NCI-H1436 treated with DMSO at 0.1 percent for 48 hours (cell line): ENCODE measurements at regions not wholly inside any gene's neighbourhood (a gene's known extent, or its start where the extent isn't known, plus 50 kb on each side); places are given as distances from the start of the nearest gene placed in this dataset.
"Not testable (repeated sequence)": the region's sequence is repeated elsewhere in the genome, so short reads cannot be mapped to it uniquely, and the experiment has no call there.

Experiments
- DNase-seq: peaks from one replicate; lab custom pipeline; 2025; lab: John Stamatoyannopoulos, UW

DNA sequence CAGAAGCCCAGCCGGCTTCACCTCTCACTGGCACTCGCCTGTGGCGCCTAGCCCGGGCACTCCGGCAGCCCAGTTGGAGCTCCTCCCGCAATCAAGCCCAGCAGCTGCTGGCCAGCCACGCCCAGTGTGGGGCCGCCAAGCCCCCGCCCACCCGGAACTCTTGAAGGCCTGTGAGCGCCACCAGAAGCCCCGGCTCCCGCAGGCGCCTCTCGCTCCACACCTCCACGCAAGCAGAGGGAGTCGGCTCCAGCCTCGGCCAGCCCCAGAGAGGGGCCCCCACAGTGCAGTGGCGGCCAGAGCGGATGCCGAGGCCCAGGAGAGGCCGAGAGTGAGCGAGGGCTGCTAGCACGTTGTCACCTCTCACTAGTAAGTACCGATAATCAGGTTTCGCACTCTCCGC, 240.7 kb downstream of the TFEC start:
- DNase-seq = no peak

DNA sequence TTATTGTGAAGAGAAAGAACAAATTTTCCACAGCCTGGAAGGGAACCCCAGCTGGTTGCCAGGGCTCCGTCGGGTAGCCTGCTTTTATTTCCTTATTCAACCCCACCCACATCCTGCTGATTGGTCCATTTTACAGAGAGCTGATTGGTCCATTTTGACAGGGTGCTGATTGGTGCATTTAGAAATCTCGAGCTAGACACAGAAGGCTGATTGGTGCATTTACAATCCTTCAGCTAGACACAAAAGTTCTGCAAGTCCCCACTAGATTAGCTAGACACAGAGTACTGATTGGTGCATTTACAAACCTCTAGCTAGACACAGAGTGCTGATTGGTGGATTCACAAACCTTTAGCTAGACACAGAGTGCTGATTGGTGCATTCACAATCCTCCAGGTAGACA, 241.1 kb downstream of the TFEC start:
- DNase-seq = not testable (repeated sequence)

DNA sequence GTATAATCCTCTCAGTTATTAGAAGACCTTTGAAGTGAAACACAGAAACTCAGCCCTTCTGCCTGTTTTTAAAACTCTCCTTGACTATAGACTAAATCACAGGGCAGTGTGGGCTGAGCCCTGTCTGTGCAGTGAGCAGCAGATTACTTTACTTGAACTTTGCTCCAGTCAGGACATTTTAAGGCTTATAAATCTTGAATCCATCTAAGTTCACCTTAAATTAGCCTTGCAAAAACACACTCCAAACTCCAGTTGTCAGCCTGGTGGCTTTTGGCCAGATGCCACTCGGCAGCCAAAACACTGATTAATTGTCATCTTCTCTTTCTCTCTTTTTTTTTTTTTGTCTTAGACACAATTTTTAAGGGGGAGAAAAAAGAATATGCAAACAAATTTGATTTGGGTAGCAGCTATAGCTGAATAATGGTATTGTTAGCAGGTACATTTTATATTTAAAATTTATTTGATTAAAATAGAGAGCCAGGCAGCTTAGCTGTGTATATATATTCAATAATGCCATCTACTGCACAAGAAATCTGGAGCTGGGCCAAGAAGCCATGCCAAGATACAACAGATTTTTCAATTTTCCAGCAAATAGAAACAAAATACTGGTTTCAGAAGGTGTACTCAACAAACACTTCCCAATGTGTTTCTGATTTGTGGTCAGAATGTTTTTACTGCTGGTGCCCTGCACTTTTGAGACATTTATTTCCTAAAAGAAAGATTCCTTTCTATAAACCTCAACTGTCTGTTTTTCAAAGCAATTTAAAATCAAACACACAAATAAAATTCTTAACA, 247.7 kb downstream of the TFEC start:
- DNase-seq = no peak

DNA sequence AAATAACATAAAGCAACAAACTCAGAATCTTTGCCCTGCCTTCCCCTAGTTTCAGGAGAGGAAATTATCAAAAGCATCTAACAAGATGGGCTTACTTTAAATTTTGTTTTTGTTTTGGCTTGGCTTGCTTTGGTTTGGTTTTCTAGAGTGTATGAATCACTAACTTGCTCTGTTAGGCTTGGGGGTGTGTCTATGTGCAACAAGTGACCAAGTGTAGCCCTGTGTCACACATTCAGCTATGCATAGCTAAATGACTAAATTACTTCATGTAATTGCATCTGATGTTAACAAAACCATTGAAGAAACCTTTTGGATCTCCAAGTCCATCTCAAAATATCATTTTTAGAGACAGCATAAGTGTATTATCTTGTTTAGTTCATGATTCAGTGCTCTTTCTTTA, 251.0 kb downstream of the TFEC start:
- no peak for DNase-seq

DNA sequence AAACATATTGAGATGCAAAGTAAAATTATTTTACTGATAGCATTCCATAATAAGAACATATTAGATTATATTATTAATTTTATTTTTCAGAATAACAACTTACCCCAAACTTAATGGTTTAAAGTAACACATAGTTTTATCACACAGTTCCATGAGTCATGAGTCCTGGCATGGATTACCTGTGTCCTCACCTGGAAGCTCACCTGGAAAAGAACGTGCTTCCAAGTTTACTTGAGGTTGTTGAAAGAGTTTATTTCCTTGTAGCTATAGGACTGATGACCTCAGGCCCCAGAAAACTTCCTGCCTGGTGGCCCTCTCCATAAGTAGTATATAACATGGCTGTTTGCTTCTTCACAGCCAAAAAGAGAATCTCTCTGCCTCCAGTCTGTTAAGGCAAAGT, 254.6 kb downstream of the TFEC start:
- no peak for DNase-seq

DNA sequence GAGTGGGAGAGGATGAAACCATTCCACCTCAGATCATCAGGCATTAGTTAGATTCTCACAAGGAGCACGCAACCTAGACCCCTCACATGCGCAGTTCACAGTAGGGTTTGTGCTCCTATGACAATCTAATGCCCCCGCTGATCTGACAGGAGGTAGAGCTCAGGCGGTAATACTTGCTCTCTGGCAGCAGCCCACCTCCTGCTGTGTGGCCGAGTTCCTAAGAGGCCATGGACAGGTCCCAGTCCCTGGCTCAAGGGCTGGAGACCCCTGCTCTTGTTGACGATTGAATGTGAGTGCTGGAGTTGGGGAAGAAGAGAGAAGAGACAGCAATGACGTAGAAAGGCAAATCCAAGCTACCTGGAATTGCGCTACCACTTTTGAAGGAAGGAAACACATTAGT, 267.2 kb downstream of the TFEC start:
- no peak for DNase-seq

DNA sequence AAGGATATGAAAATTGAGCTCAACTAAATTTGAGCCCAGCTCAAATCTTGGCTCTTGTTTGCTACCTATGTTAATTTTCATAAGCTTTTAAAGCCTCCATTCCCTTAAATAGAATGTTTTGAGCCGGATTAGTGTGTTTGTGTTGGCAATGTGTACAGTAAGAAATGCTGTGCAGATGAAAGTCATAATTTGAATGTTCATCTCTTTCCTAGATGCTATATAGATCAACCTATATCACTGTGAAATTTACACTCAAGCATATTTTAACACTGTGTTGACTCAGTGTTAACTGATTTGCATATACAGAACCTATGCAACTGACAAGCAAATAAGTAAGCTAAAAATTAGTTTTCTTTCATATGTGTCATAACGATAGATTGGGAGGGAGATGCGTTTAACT, 272.5 kb downstream of the TFEC start:
- no peak for DNase-seq

DNA sequence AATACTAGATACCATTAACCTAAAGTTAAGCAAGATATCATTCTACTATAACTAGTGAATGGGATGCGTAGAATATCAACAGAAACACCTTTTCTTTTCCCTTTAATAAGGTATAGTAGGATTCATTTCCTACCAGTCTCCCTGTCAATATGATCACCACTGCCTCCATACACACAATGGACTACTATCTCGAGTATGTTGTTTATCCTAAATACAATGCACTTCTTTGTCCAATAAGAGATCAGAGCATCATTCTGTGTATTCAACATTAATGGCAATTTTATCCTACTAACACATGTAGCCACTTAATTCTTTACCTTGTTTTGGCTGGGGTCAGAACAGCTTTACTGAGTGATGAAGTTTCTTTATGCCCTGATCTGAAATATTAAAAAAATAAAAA, 276.3 kb downstream of the TFEC start:
- no peak for DNase-seq

DNA sequence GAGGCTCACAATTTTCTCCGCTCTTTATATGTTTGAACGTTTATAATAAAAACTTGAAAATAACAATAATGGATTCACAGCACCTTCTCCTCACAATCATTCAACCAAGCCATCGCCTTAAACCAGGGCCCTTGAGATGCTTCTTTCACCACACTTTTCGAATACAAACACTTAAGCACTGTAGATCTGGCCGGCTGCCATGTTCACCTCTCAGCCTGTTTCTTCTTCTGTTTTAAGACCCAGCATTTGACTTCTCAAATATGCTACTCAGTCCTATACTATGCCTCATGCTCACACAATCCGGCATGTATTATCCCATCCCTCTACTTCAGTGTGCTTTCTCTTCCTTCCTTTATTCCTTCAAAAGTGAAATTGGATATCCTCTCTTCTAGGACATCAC, 280.6 kb downstream of the TFEC start:
- DNase-seq = no peak

DNA sequence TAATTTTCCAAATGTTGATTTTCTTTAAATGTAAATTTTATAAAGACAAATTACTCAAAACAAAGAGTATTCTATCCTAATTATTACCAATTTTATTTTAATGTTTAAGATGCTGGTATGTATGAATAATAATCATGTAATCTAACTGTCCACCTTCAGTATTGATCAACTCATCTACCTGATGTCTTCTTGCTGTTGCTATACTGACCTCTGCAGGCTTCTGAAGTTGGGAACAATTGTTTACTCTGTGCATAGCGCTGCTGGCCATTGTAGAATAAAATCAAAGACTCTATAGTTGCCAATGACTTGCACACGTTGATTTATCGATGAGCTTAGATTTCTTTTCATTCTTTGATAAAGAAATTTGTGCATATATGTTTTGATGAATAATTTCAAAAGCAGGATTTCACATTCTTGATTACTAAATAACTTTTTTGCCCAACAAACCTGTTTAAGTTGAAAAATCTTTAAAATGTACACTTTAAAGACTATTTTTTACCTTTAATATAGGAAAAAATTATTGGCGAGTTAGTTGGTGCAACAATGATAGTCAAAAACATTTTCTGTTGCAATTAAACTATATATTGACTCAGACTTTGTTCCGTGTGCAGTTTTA, 282.3 kb downstream of the TFEC start:
- DNase-seq = no peak

DNA sequence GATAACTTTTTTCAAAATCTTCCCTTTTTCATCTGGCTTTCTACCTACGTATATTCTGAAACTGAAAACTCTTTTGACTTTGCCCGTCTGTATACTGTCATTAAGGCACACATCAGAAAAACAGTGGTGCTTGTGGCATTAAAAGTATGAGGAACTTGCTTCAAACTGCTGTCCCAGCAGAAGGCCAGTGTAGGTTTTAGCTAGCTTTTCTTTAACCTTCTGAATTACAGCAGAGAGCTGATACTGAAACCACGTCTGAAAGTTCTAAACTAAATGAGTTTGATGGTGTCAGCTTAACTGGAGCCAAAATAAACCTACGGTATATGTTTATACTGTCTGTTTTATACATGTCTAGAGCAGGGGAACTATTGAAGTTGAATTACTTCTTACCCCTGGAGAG, 283.4 kb downstream of the TFEC start:
- DNase-seq = no peak

DNA sequence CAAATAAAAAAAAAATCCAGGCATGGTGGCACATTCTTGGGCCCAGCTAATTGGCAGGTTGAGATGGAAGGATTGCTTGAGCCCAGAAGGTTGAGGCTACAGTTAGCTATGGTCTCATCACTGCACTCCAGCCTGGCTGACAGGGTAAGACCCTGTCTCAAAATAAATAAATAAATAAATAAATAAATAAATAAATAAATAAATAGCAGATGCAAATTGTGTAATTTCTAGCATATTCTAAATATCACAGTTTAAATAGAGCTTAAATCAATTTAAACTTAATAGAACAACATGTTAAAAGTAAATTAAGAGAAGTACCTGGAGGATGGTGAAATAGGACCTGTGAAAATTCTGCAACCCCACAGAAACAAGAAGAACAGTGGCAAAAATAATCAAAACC, 290.5 kb downstream of the TFEC start:
- DNase-seq = no peak

DNA sequence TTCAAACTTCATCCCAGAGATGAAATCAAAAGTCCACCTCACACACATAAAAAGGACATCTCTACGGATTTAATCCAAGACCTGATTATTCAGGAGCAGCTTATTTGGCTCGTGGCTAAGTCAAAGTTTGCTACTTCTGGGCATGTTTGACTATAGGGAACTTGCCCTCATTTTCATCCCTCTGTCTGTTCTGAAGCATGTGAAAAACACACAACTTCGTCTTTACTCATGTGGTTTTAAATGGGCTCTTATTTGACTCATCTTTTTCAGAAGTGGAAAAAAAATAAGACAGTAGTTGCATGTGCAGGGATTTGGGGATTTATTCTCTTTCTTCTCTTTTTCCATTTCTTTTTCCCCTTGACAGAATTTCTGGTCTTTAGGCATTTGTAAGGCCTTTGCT, 295.9 kb downstream of the TFEC start:
- no peak for DNase-seq

DNA sequence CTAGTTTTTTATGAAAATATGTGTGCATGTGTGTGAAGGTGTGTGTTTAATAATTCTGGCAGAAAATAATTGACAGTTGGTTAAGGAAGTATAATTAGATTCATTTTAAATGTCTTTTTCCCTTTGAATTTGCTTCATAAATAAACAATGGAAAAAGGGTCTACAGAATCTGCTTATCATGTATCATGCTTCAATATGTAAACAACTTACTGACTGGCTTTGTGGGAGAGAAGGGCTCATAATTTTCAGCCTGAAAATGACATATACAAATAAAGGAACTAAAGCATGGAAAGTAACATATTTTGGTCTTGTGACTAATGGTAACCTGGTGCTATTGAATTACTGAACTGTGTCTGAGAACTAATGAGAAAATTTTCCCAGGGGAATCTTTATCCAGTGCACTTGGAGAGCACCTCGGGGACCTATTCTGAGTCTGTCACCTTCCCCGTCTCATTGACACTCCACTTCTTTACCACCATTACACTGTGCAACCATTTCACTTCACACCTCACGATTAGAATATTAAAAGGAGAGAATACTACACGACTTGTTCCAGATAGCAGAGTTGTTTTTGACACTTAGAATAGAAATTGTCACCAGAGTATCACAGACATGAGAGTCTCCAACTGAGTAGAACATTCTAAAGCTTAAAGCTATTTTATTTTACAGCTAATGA, 298.6 kb downstream of the TFEC start:
- peak; percentile 85 for DNase-seq

DNA sequence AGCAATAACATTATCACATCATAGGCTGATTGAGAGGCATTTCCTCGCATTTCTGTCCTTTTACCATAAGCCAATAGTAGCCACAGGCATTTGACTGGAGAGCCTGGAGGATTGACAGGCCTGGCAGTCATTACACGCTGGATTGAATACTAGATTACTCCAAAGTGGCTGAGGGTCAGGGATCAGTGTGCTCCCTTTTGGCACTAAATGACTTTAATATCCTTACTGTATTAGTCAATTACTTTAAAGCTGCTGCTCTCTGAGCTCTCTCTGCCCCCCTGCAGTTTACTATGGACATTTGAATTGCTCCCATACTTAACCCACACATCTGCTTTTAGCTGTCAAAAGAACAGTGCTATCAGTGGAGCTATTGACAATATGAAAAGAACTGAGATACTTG, 302.0 kb downstream of the TFEC start:
- no peak for DNase-seq

DNA sequence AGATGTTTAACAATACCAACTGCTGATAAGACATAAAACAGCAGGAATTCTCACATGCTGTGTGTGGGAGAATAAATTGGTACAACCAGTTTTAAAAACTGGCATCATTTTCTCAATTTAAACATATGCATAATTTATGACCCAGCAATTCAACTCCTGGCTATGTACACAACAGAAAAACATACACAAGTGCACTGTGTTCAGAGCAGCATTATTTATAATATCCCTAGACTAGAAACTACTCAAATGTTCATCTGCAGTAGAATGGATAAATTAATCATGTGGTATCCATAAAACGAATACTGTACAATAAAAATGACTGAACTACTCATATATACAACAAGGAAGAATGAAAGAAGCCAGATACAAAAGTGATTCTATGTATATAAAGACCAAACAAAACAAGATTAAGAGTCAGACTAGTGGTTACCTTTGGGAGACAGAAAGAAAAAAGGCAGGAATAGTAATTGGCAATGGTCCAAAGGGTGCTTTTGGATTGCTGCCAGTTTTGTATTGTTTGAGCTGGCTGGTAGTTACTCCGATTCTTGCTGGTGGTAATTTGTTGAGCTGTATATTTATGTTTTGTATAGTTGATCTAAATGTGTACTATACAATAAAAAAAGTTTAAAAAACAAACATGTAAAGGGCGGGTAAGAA, 306.0 kb downstream of the TFEC start:
- peak; percentile 92 for DNase-seq

DNA sequence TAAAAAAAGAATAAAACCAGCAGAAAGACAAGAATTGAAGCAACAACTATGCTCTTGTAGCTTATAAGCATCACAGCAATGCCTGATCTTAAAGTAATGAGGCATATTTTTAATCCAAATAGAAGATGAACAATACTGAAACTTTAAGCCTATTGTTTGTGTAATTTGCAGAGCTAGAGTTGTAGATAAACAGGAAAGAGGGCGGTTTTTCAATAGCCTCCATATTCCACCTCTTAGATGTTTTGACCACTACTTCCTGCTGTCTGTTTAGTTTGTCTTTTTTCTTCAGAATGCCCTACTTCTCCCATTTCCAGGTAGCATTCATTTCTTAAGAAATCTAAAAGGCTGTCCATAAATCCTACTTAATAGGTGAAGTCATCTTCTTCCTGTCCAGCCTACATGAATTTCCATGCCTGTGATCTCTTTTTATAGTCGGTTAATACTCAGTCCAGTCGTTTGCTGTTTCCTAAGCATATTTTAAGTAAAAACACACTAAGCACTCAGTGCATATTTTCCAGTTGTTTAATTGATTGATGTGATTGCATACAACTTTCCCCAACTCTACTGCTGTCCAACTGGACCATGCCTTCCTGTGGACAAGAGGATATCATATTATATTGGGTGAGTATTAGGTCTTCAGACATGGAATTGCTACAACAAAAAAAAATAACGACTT, 308.1 kb downstream of the TFEC start:
- DNase-seq = no peak

DNA sequence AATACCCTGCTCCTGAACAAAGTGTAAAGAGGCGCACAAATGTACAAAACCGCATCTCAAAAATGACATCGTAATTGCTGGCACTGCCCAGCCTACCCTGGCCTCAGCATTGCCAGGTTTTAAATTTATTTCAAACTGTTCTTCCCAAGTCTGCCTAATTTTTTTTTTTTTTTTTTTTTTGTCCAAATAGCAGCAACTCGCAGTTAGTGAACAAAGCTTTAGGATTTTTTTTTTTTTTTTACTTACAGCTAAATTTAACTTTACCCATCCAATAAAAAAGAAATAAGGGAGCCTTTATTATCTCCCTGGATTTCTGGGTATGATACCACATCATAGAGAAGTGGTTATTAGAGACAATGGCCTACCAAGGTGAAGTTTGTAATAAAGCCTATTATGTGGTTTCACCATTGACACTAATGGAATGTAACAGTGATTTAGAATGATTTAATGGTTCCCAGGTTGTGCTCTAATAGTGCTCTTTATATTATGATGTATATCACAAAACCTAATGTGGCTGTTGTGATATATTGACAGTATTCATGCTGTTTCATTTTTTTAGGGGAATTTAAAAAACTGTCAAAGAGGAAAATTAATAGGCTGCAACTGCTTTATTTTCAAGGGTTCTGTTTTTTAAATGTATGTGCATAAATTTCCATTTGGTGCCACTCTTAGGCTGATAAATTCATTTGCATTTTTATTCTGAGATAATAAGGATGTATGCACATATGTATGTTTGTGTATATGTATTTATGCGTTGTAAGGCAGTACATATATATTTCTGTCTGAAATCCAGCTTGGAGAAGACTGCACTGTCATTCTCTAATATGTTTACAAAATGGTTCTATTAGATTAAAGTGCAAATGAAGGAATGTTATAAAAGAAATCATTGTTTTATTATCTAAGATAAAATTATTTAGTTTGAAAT, 309.0 kb downstream of the TFEC start:
- DNase-seq = no peak

DNA sequence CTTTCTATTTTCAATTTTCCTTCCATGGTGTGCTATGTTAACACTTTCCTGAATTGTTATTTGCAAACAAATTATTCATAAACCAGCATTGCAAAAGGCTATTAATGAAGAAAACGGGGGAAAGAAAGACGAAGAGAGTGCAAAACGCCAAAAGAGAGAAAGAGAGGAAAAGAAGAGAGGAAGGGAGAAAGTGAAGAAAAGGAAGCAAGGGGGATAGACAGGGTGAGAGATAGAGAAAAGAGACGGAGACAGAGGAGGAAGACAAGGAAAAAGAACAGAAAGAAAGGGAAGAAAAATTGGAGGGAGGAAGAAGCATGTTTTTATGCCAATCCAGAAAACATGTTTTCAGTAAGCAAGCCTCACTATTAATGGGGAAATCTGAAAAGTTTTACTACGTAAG, 310.6 kb downstream of the TFEC start:
- no peak for DNase-seq

DNA sequence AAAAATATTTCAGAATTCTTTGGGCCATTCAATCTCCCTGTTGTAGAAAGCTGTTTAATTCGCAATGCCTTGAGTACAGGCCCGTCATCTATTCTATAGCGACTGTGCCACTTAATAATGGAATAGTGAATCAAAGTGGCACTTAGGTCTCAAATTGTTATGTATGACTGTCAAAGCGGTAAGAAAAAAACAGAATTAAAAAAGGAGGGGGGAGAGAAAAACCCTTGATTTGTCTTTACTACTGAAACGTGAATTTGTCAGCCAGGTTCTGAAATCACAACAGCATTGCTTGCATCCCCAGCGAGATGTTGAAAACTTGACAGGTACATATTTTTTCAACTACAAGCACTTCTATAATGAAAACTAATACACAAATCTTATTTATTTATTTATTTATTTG, 320.9 kb downstream of the TFEC start:
- no peak for DNase-seq

DNA sequence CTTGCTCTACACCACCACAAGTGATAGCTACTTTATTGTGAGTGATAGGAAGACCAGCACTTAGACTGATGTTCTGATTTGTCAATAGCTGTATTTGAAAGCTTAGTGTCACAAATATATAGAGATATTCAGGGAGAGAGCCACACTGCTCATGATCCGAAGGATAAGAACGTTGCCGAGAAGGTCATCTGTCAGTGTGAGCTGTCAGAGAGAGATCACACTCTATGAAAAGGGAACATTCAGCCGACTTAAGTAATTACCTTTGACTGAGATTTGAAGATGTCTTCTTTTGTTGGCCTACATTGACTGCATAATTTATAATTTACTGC, 322.6 kb downstream of the TFEC start:
- DNase-seq = peak; percentile 52
